Pancreas (tissue), 10 donors: ENCODE measurements at regions not wholly inside any gene's neighbourhood (a gene's known extent, or its start where the extent isn't known, plus 50 kb on each side); places are given as distances from the start of the nearest gene placed in this dataset.
A peak's percentile ranks its signal among the peaks of the same experiment; 100 is the strongest.

Experiments used
- ATAC-seq, 4 donors: fragments of 200-7000 bp; cut with Tn5 transposase; one replicate each; pipeline versions ENCODE4 v1.8.0 to v1.9.1; 2020; ENCODE audit warnings: mild to moderate bottlenecking in 4 of 4, moderate library complexity in 4 of 4
- DNase-seq, 6 donors: peaks; one replicate each; pipeline ENCODE4 v3.0.0-alpha.2; 2020
- FAIRE-seq: peaks from 2 replicates; lab custom pipeline; 2012; peaks lifted over from hg19 to GRCh38; lab: Jason Lieb, UNC
- H3K27ac ChIP-seq, 4 donors: fragments of 200-600 bp; sonication (generic); 1 replicate in 3 of 4; 2 replicates in 1 of 4; pipeline versions ENCODE4 v1.5.0 to v1.8.0; 2020
- H3K27me3 ChIP-seq, 4 donors: fragments of 200-600 bp; one replicate each; pipeline ENCODE4 v1.8.0; 2021
- H3K36me3 ChIP-seq, 3 donors: fragments of 200-600 bp; sonication (generic) in 1 of 3; one replicate each; pipeline versions ENCODE4 v1.5.0 to v1.8.0; 2020 to 2021
- H3K4me1 ChIP-seq, 3 donors: fragments of 200-600 bp; one replicate each; pipeline ENCODE4 v1.8.0; 2021
- H3K4me3 ChIP-seq, 4 donors: fragments of 200-600 bp; sonication (generic) in 2 of 4; one replicate each; pipeline versions ENCODE4 v1.5.0 to v1.8.0; 2020 to 2021
- H3K9me3 ChIP-seq, 4 donors: fragments of 200-600 bp; one replicate each; pipeline ENCODE4 v1.8.0; 2021
- CTCF ChIP-seq, 4 donors: fragments of 200-600 bp; sonication (generic) in 3 of 4; IDR thresholded peaks; one replicate each; pipeline versions ENCODE4 v1.5.0 to v1.8.0; 2021; ENCODE audit warnings: antibody characterized with exemption in 4 of 4
- WGBS, 2 donors: extraction: QIAGEN DNeasy Blood & Tissue Kit; methylation state at CpG; one replicate each; pipeline ENCODE4 v1.1.7; 2013; 5-methylcytosine and 5-hydroxymethylcytosine counted together
- intact Hi-C, 3 donors: fragments of 100-400 bp; cut with DNase I; formaldehyde crosslinking; loops; one replicate each; pipeline versions ENCODE4 v1.11.1 to v1.14.2; 2022
- donor health status: healthy with polysubstance abuse.
- donor health status: DM: no; HTN: no; CAD: no; lungs with moderate emphysema.
- donor health status: DM: no; HTN: no; CAD: no.
- donor health status: control.
- donor health status: control.
- donor health status: Bipolar disorder and iron deficiency.
- donor health status: DM: yes; HTN: yes; CAD: no.
- donor health status: DM: no; HTN: no; CAD: no.
- donor health status: DM: no; HTN: no; CAD: no.
- donor health status: DM: yes; HTN: yes; CAD: no.

- ATAC-seq (no peak), FAIRE-seq (no peak), DNase-seq (no peak)
- H3K9me3 ChIP-seq = no peaks in the 10 kb centered on the region
- no peak overlapping the region for H3K27ac ChIP-seq
- no peak overlapping the region for H3K4me3 ChIP-seq
- no peaks in the 10 kb centered on the region for H3K4me1 ChIP-seq
- intact Hi-C loops = no loop called here
- WGBS, 2 donors = 63 to 64% methylated on average over 3 of the region's 3 CpGs
- no peak for TF ChIP-seq CTCF (IDR thresholded peaks at IDR 0.05)
- no peaks in the 10 kb centered on the region for H3K36me3 ChIP-seq
- no peaks in the 10 kb centered on the region for H3K27me3 ChIP-seq
Measured at GRCh38 chr2:215751200-215751910, 262.0 kb downstream of the MREG start.

GRCh38 chr2:215750763-215751162 is 262.6 kb downstream of the MREG start:
- Histone ChIP-seq H3K4me3 (no peak overlapping the region), H3K9me3 (no peaks in the 10 kb centered on the region), H3K36me3 (no peaks in the 10 kb centered on the region), H3K27ac (no peak overlapping the region), H3K27me3 (no peaks in the 10 kb centered on the region), H3K4me1 (no peaks in the 10 kb centered on the region)
- ATAC-seq (no peak), FAIRE-seq (no peak), DNase-seq (no peak)
- intact Hi-C loops = no loop called here
- no peak for TF ChIP-seq CTCF (IDR thresholded peaks at IDR 0.05)
- WGBS, 2 donors = 69 to 77% methylated on average over 4 of the region's 4 CpGs

GRCh38 chr2:215749092-215749957 is 264.0 kb downstream of the MREG start:
- TF ChIP-seq CTCF (IDR thresholded peaks at IDR 0.05) = no peak
- no peaks in the 10 kb centered on the region for H3K9me3 ChIP-seq
- DNase-seq (peak in 4 of 6 donors; percentile 4 to 35 (median 24)), FAIRE-seq (no peak), ATAC-seq (peak in 3 of 4 donors; percentile 63 to 66 (median 64))
- intact Hi-C loops = no loop called here
- WGBS, 2 donors = 62 to 66% methylated on average over 11 of the region's 11 CpGs
- no peak overlapping the region for H3K4me3 ChIP-seq
- H3K27ac ChIP-seq = no peak overlapping the region
- no peaks in the 10 kb centered on the region for H3K27me3 ChIP-seq
- no peaks in the 10 kb centered on the region for H3K4me1 ChIP-seq
- H3K36me3 ChIP-seq = no peaks in the 10 kb centered on the region

GRCh38 chr2:215748446-215748845 is 264.9 kb downstream of the MREG start:
- Histone ChIP-seq H3K36me3 (no peaks in the 10 kb centered on the region), H3K4me3 (no peak overlapping the region), H3K27me3 (no peaks in the 10 kb centered on the region), H3K27ac (peak overlapping the region in 1 of 4 donors; percentile 48), H3K4me1 (no peaks in the 10 kb centered on the region), H3K9me3 (no peaks in the 10 kb centered on the region)
- 43 to 69% methylated on average over 6 of the region's 6 CpGs for WGBS, 2 donors
- no peak for TF ChIP-seq CTCF (IDR thresholded peaks at IDR 0.05)
- FAIRE-seq (no peak), ATAC-seq (peak in 2 of 4 donors; percentile 75 to 76), DNase-seq (peak in 1 of 6 donors; percentile 55)
- intact Hi-C loops = no loop called here
